Activated T-helper 1 cell treated with anti-CD3 and anti-CD28 coated beads, Interleukin-12 subunit alpha, Interleukin-12 subunit beta, Interleukin-2, Interleukin-4 antibody, amounts not matched to agents 30 ng/mL and 10 ng/mL and 1 ng/mL, durations not matched to agents 14 hours and 24 hours and 36 hours (primary cell): ENCODE measurements at regions not wholly inside any gene's neighbourhood (a gene's known extent, or its start where the extent isn't known, plus 50 kb on each side); places are given as distances from the start of the nearest gene placed in this dataset.

Source experiments
- DNase-seq: peaks from one replicate; pipeline ENCODE4 v3.0.0; 2021; ENCODE audit warnings: low spot score
- H3K27ac Mint-ChIP-seq: one replicate; pipeline ENCODE4 v1.8.0; 2021; ENCODE audit warnings: mild to moderate bottlenecking, mixed read lengths
- H3K27me3 Mint-ChIP-seq: one replicate; pipeline ENCODE4 v1.8.0; 2022; ENCODE audit warnings: mild to moderate bottlenecking, moderate library complexity, mixed read lengths; ENCODE audit not compliant: insufficient read depth
- H3K36me3 Mint-ChIP-seq: one replicate; pipeline ENCODE4 v1.8.0; 2021; ENCODE audit warnings: low read depth, mixed read lengths
- H3K4me1 Mint-ChIP-seq: one replicate; pipeline ENCODE4 v1.8.0; 2021; ENCODE audit warnings: low read depth, mixed read lengths
- H3K4me3 Mint-ChIP-seq: one replicate; pipeline ENCODE4 v1.8.0; 2021; ENCODE audit warnings: mild to moderate bottlenecking, moderate library complexity, mixed read lengths
- H3K9me3 Mint-ChIP-seq: one replicate; pipeline ENCODE4 v1.8.0; 2021; ENCODE audit warnings: mixed read lengths
- intact Hi-C: fragments of 100-400 bp; cut with micrococcal nuclease; formaldehyde crosslinking; loops from one replicate; pipeline ENCODE4 v1.15.1; 2024

DNA sequence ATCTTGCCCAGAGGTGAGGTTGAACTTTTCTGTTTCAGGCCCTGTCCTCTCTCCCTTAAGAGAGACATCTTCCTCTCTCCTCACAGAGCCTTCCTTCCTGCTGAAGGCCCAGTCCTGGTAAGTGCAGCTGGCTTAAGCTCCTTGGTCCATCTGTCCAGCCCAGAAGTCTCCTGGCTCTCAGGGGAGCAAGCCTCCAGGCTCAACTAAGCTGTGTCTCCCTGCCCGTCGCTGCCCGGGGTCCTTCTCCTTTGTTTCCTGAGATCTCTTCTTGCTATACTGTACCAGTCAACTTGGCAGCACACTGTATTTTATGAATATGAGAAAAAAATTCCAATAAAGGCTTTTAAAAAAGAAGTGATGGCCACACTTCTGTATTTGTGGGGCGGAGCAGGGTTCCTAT lies 77.4 kb downstream of the KCNF1 start:
- Mint-ChIP-seq H3K4me3 (no peak overlapping the region), H3K36me3 (no peaks in the 10 kb centered on the region), H3K4me1 (no peaks in the 10 kb centered on the region), H3K27ac (no peak overlapping the region), H3K9me3 (no peaks in the 10 kb centered on the region), H3K27me3 (peaks cover 2% of the 10 kb centered on the region)
- intact Hi-C loops, result no loop called here
- DNase-seq, result no peak

- no peak overlapping the region for H3K4me3 Mint-ChIP-seq
- intact Hi-C loops, result no loop called here
- no peak for DNase-seq
- no peaks in the 10 kb centered on the region for H3K4me1 Mint-ChIP-seq
- H3K27ac Mint-ChIP-seq, result no peak overlapping the region
- no peaks in the 10 kb centered on the region for H3K9me3 Mint-ChIP-seq
- H3K36me3 Mint-ChIP-seq, result no peaks in the 10 kb centered on the region
- peaks cover 2% of the 10 kb centered on the region for H3K27me3 Mint-ChIP-seq
Observed at GRCh38 chr2:10989782-10990181, 78.0 kb downstream of the KCNF1 start.

GRCh38 chr2:10990561-10991111 lies 78.9 kb downstream of the KCNF1 start:
- Mint-ChIP-seq H3K4me1 (no peaks in the 10 kb centered on the region), H3K27me3 (peaks cover 2% of the 10 kb centered on the region), H3K36me3 (no peaks in the 10 kb centered on the region), H3K9me3 (no peaks in the 10 kb centered on the region), H3K4me3 (no peak overlapping the region), H3K27ac (no peak overlapping the region)
- intact Hi-C loops, result no loop called here
- no peak for DNase-seq

DNA sequence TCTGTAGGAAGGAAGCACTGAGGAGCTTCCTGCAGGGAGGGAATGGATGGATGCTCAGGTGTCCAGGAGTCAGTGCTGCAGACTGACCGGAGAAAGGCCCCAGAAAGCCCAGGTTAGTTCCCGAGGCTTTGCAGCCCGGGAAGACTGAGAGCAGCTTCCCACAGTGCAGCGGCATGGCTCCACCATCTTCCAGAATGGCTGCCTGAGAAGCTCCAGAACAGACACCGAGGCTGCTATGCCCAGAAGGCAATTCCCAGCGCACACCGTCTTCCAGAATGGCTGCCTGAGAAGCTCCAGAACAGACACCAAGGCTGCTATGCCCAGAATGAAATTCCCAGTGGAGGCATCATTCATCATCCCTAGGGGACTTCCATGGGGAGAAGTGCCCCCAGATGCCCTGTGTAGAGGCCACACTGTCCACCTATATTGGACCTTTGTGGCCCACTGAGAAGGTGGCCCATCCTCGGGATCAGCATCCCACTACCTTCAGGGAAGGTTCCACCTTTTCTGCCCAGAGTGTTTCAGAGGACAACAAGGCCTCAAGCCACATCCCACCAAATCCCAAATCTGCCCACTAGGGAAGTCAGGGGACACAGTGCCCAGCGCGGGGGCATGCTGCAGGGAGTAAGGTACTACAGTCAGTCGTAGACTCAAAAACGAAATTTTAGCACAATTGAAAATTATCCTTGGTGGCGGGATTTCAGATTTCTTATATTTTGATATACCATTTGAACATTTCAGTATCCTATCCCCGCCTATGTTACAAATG lies 80.5 kb downstream of the KCNF1 start:
- Mint-ChIP-seq H3K27ac (no peak overlapping the region), H3K4me3 (no peak overlapping the region), H3K27me3 (peaks cover 2% of the 10 kb centered on the region), H3K36me3 (no peaks in the 10 kb centered on the region), H3K4me1 (no peaks in the 10 kb centered on the region), H3K9me3 (no peaks in the 10 kb centered on the region)
- intact Hi-C loops, result no loop called here
- no peak for DNase-seq

DNA sequence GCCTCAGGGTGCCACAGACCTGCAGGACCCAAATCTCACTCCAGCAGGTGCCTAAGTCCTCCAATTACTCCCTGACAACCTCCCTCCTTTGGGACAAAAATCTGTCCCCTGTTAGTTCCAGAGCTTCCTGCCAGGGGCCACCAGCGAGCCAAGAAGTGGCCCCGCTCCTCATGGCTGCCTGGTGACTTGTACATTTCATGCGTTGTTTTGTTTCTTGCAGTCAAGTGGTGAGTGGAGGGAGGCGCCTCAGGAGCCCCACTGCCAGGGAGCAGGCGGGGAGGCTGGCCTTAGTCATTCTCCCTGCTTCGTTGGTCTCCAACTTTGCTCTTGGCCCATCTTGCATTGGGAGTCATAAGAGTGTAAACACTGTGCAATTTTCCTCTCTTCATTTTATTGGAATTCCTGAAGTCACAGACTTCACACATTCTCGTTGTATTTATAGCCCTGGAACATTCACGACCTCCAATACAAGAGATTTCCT lies 81.3 kb downstream of the KCNF1 start:
- DNase-seq, result no peak
- no peak overlapping the region for H3K4me3 Mint-ChIP-seq
- H3K4me1 Mint-ChIP-seq, result no peaks in the 10 kb centered on the region
- H3K36me3 Mint-ChIP-seq, result no peaks in the 10 kb centered on the region
- H3K27me3 Mint-ChIP-seq, result peaks cover 2% of the 10 kb centered on the region
- no peak overlapping the region for H3K27ac Mint-ChIP-seq
- no peaks in the 10 kb centered on the region for H3K9me3 Mint-ChIP-seq
- intact Hi-C loops, result no loop called here

GRCh38 chr2:10995366-10995970 lies 83.7 kb downstream of the KCNF1 start:
- no peak overlapping the region for H3K27ac Mint-ChIP-seq
- no peaks in the 10 kb centered on the region for H3K36me3 Mint-ChIP-seq
- no peaks in the 10 kb centered on the region for H3K9me3 Mint-ChIP-seq
- no peaks in the 10 kb centered on the region for H3K4me1 Mint-ChIP-seq
- no peak overlapping the region for H3K4me3 Mint-ChIP-seq
- intact Hi-C loops, result no loop called here
- H3K27me3 Mint-ChIP-seq, result no peaks in the 10 kb centered on the region
- DNase-seq, result no peak

- Mint-ChIP-seq H3K4me1 (no peaks in the 10 kb centered on the region), H3K4me3 (no peak overlapping the region), H3K27me3 (peaks cover 5% of the 10 kb centered on the region), H3K36me3 (no peaks in the 10 kb centered on the region), H3K9me3 (no peaks in the 10 kb centered on the region), H3K27ac (no peak overlapping the region)
- no peak for DNase-seq
- intact Hi-C loops, result no loop called here
Observed at GRCh38 chr2:11004199-11004598, 92.5 kb downstream of the KCNF1 start.

DNA sequence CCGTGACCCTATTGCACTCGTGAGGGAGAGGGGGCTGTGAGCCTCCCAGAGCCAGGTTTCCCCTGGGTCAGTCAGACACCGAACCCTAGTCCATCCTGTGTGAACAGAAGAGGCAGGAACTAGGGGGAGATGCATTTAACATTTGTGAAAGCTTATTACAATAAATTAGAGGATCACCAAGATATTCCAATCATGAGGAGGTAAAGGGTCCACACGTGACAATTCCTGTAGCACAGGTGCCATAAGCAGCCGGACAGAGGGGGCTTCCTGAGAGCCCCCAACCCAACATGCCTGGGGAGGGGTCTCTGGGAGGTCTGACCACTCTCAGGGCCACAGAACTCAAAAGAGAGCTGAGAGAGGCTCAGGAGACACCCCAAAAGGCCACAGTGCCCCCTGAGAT lies 93.3 kb downstream of the KCNF1 start:
- H3K9me3 Mint-ChIP-seq, result peaks cover under 1% of the 10 kb centered on the region
- H3K4me1 Mint-ChIP-seq, result no peaks in the 10 kb centered on the region
- no peak for DNase-seq
- H3K27me3 Mint-ChIP-seq, result peaks cover 5% of the 10 kb centered on the region
- H3K36me3 Mint-ChIP-seq, result no peaks in the 10 kb centered on the region
- H3K4me3 Mint-ChIP-seq, result no peak overlapping the region
- no peak overlapping the region for H3K27ac Mint-ChIP-seq
- intact Hi-C loops, result no loop called here

- H3K4me1 Mint-ChIP-seq, result no peaks in the 10 kb centered on the region
- no peaks in the 10 kb centered on the region for H3K36me3 Mint-ChIP-seq
- H3K27me3 Mint-ChIP-seq, result peaks cover 5% of the 10 kb centered on the region
- H3K4me3 Mint-ChIP-seq, result no peak overlapping the region
- intact Hi-C loops, result no loop called here
- DNase-seq, result no peak
- H3K9me3 Mint-ChIP-seq, result peaks cover 11% of the 10 kb centered on the region
- H3K27ac Mint-ChIP-seq, result no peak overlapping the region
Observed at GRCh38 chr2:11006191-11006590, 94.5 kb downstream of the KCNF1 start.

DNA sequence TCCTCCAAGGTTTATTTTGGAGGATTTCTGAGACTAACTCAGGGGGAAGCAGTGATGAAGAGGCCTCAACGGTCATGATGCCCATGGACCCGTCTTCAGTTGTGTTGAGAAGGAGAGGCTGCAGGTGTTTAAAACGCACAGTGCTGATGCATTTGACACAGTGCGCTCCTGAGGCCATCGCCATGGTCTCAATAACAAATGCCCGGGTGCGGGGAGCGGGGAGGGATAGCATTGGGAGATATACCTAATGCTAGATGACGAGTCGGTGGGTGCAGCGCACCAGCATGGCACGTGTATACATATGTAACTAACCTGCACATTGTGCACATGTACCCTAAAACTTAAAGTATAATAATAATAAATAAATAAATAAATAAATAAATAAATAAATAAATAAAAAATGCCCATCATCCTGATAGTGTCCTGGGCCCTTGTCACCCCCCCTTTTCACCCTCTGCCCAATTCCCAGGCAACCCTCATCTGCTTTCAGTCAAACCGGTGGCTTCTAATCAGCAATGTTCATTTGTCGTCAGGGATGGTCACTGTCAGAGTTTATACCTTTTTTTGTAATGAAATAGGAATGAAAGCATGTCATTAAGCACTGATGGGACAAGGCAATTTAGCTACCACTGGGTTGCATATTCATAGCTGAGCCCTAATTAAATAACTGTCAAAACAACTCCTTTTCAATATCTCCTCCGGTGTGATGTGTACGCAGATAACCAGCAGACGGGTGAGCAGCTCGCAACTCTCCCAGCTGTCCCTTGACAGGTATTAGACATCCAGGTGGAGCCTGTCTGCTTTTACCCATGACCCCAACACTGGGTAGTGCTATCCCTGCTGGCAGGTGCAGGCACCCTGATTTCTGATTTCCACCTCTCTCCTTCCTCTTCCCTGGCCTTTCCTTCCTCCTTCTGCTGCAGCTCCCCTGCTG lies 95.9 kb downstream of the KCNF1 start:
- Mint-ChIP-seq H3K4me3 (no peak overlapping the region), H3K27me3 (peaks cover 3% of the 10 kb centered on the region), H3K4me1 (no peaks in the 10 kb centered on the region), H3K9me3 (peaks cover 15% of the 10 kb centered on the region), H3K36me3 (no peaks in the 10 kb centered on the region), H3K27ac (no peak overlapping the region)
- DNase-seq, result no peak
- intact Hi-C loops, result no loop called here

DNA sequence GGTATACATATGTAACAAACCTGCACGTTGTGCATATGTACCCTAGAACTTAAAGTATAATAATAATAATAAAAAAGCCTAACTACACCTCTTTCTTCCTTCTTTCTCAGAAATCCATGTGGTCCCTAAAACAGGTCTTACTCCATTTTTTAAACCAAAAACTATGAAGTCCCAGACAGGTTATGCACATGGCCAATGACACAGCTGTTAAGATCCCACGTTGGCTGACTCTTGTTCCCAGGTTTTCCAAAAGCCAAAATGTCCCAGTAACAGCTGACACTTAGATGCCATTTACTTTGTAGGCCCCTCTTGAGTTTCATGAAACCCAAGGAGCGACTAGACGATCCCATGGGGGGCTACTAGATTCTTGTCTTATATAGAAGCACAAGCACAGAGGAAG lies 97.0 kb downstream of the KCNF1 start:
- Mint-ChIP-seq H3K9me3 (peaks cover 15% of the 10 kb centered on the region), H3K27ac (no peak overlapping the region), H3K36me3 (no peaks in the 10 kb centered on the region), H3K4me1 (no peaks in the 10 kb centered on the region), H3K4me3 (no peak overlapping the region), H3K27me3 (peaks cover 3% of the 10 kb centered on the region)
- intact Hi-C loops, result no loop called here
- DNase-seq, result no peak

DNA sequence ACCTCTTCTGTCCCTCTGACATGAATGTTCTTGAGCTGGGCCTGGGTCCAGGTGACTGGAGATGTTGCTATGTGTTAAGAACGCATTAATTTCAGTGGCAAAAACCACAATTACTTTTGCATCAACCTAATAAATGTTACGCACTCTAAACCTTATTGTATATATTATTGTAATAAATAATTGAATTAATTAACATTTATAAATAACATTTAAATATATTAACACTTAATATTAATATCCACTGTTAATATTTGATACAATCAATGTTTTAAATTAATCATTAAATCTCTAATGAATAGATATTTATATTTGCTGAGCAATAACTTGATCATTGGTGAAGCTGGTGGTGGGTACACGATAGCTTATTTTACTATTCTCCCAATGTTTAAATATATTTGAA lies 97.4 kb downstream of the KCNF1 start:
- Mint-ChIP-seq H3K27ac (no peak overlapping the region), H3K4me1 (no peaks in the 10 kb centered on the region), H3K36me3 (no peaks in the 10 kb centered on the region), H3K27me3 (peaks cover 3% of the 10 kb centered on the region), H3K4me3 (no peak overlapping the region), H3K9me3 (peaks cover 15% of the 10 kb centered on the region)
- intact Hi-C loops, result no loop called here
- no peak for DNase-seq

DNA sequence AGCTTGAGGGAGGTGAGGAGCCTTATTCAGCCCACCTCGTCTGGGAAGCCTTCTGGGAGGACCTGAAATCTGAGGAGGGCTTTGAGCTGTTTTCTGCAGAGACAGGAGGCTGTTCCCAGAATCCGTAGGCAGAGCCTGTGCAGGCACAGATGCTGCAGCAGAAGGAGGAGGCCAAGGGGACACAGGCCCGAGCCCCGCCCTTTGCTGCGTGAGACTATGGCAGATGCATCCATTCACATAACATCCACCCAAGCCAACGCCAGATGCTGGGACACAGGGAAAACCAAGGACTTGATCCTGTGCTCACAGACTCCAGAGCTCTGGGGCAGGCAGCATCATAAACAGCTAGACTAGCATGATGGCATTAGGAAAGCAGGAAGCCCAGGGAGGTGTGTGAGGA lies 98.2 kb downstream of the KCNF1 start:
- intact Hi-C loops, result no loop called here
- Mint-ChIP-seq H3K36me3 (no peaks in the 10 kb centered on the region), H3K9me3 (peaks cover 15% of the 10 kb centered on the region), H3K4me1 (no peaks in the 10 kb centered on the region), H3K27ac (no peak overlapping the region), H3K4me3 (no peak overlapping the region), H3K27me3 (peaks cover 3% of the 10 kb centered on the region)
- DNase-seq, result no peak
